ENCODE measurements at regions not wholly inside any gene's neighbourhood (a gene's known extent, or its start where the extent isn't known, plus 50 kb on each side); places are given as distances from the start of the nearest gene placed in this dataset.

DNA sequence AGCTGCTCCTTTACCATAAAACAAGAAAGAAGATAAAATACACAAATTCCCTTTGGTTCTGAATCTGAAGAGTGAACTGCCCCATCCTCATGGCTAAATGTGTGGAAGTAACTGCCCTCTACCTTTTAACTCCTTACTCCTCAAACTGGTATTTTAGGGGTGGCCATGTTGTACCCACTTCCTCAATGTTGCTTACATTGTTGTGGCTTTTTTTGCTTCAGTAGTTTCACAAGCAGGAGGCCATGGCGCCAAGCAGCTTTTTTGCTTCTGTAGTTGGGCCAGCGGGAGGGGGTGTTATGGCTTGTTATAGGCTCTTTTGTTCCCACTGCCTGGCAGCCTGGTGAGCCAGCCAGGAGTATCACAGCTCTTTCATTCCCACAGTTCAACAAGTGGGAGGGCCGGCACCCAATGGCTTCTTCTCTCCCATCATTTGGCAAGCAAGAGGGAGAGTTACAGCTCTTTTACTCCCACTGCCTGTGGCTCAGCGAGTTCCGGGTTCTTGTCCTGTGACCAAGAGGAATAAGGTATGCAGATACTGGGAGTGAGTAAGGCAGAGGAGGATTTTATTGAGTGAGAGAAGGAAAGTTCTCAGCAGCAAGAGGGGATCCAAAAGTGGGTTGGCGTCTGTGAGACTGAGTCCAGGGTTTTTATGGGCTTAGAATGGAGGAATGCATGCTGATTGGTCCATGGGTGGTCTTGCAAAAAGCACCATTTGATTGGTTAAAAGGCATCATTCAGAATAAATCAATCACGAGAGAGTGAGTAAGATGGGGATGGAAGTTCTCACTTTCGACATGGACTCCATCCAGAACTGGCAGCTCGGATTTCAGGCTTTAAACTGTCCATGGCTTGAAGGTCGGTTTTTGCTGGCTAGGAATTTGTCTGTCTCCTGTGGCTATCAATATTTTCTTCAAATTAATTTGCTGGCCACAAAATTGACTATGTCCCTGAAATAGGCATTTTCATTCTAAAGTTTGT lies 429.6 kb downstream of the HLX start:
- ChIA-PET POLR2A (no interaction called here), CTCF (interaction anchor here (1.1 kb wide), 1 partner anchor 45 kb away, joined by 3 read pairs; no protein-coding TSS in a partner anchor)
- no peak for TF ChIP-seq HDGF (IDR thresholded peaks at IDR 0.05; ENCODE audit: borderline replicate concordance)
- TF ChIP-seq, protein P1, sequence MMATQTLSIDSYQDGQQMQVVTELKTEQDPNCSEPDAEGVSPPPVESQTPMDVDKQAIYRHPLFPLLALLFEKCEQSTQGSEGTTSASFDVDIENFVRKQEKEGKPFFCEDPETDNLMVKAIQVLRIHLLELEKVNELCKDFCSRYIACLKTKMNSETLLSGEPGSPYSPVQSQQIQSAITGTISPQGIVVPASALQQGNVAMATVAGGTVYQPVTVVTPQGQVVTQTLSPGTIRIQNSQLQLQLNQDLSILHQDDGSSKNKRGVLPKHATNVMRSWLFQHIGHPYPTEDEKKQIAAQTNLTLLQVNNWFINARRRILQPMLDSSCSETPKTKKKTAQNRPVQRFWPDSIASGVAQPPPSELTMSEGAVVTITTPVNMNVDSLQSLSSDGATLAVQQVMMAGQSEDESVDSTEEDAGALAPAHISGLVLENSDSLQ (IDR thresholded peaks at IDR 0.05) = peak; percentile 59
- TF ChIP-seq FOXA1 (IDR thresholded peaks at IDR 0.05) = no peak
- DNase-seq (ENCODE audit: extremely low spot score) = no peak

DNA sequence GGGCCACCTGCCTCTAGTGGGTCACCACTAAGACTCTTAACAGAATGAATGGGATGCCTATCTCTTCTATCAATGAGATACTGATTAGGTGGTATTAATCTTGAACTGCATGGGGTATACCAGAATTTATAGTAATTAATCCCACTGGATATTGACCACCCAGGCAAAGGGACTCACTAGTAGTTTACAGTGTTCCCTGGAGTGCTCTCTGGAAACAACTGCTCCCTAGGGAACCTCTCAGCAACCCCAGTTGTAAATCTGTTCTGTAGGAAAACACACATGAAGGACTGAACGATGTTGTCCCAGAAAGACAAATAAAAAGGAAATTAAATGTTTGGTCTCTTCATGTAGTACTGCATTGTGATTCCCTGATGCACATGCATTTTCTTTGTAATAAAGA lies 430.5 kb downstream of the HLX start:
- DNase-seq (ENCODE audit: extremely low spot score) = no peak
- POLR2A ChIA-PET = no interaction called here
- CTCF ChIA-PET = no interaction called here
- TF ChIP-seq SUZ12 (IDR thresholded peaks at IDR 0.05) (no peak), SP1 (IDR thresholded peaks at IDR 0.05) (no peak)

DNA sequence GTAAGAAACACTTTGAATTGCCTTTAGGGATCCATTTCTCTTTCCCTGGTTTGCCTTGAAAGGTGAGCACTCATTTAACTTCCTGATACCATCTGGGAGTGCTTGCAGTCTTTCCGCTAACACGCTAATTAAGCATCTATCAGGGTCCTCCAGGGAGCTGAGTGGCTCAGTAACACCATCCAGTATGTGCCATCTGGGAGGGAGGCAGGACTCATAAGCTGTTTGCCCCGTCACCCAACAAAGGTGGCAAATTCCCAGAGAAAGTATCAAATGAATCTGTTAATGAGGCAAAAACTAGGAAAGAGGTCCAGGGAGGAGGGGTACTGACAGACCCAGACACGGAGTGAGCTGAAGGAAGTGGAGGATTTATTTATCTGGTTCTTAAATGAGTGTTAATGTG lies 430.9 kb downstream of the HLX start:
- DNase-seq (ENCODE audit: extremely low spot score) = no peak
- CTCF ChIA-PET = no interaction called here
- POLR2A ChIA-PET = no interaction called here
- no peak for TF ChIP-seq ZNF384 (IDR thresholded peaks at IDR 0.05)
- no peak for TF ChIP-seq FOXM1 (IDR thresholded peaks at IDR 0.05; ENCODE audit: borderline replicate concordance)
- TF ChIP-seq SUZ12 (IDR thresholded peaks at IDR 0.05) = no peak
- TF ChIP-seq ARNT (IDR thresholded peaks at IDR 0.05) = no peak
- no peak for TF ChIP-seq CTBP1 (IDR thresholded peaks at IDR 0.05; ENCODE audit: borderline replicate concordance)
- TF ChIP-seq, protein P1 (IDR thresholded peaks at IDR 0.05) = no peak
- TF ChIP-seq SP1 (IDR thresholded peaks at IDR 0.05) = no peak
- TF ChIP-seq HDGF (IDR thresholded peaks at IDR 0.05; ENCODE audit: borderline replicate concordance) = no peak
- no peak for TF ChIP-seq FOXK2 (IDR thresholded peaks at IDR 0.05)

DNA sequence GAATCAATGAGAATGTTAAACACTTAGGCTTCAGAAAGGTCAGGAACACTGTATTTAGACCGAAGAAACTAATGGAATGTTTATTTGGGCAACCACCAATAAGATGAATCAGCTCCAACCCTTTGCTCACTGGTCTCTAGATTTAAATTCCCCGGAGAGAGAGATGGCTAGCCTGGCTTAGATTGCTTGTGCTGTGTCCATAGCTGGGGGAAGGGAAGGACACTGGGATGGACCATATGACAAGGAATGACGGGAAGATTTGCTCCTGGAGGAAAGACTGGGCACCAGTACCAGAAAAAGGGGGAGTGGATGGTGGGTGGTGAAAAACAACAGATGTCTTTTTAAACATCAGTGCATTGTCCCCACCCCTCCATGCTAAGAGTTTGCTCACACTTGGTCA lies 426.6 kb downstream of the DUSP10 start:
- TF ChIP-seq CTBP1 (IDR thresholded peaks at IDR 0.05; ENCODE audit: borderline replicate concordance) = no peak
- TF ChIP-seq ELF4 (IDR thresholded peaks at IDR 0.05) = no peak
- TF ChIP-seq FOXK2 (IDR thresholded peaks at IDR 0.05) = no peak
- TF ChIP-seq BHLHE40 (IDR thresholded peaks at IDR 0.05; ENCODE audit: borderline replicate concordance) = no peak
- TF ChIP-seq LEF1 (IDR thresholded peaks at IDR 0.05; ENCODE audit: borderline replicate concordance) = no peak
- no peak for TF ChIP-seq SP1 (IDR thresholded peaks at IDR 0.05)
- CTCF ChIA-PET = no interaction called here
- POLR2A ChIA-PET = no interaction called here
- no peak for DNase-seq (ENCODE audit: extremely low spot score)

DNA sequence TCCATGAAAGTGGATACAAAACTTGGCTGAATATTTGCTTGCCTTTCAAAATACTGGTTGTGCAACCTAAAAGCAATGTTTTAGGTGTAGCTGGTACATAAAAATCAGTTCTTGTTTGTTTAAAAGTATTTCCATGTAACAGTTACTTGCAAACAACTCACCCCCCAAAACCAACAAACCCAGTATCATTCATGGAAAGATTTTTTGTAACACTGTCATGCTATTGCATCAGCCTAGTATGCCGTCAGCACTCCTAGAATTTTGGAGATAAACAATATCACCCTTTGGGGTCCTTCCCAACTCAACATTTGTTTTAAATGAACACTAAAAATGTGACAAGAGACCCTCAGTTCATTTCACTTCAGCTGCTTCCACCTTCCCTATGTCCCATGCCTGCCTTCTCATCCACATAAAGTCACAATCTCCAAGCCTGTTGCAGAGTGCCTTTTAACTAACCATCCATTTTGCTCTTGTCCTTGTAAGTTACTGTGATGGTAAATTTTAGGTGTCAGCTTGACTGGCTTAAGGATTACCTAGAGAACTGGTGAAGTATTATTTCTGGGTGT lies 425.3 kb downstream of the DUSP10 start:
- CTCF ChIA-PET = no interaction called here
- DNase-seq (ENCODE audit: extremely low spot score) = no peak
- POLR2A ChIA-PET = no interaction called here
- TF ChIP-seq FOXA1 (IDR thresholded peaks at IDR 0.05) (no peak), FOXK2 (IDR thresholded peaks at IDR 0.05) (no peak), CTBP1 (IDR thresholded peaks at IDR 0.05; ENCODE audit: borderline replicate concordance) (no peak), BHLHE40 (IDR thresholded peaks at IDR 0.05; ENCODE audit: borderline replicate concordance) (no peak), TARDBP (IDR thresholded peaks at IDR 0.05) (no peak), NFRKB (IDR thresholded peaks at IDR 0.05) (no peak)

DNA sequence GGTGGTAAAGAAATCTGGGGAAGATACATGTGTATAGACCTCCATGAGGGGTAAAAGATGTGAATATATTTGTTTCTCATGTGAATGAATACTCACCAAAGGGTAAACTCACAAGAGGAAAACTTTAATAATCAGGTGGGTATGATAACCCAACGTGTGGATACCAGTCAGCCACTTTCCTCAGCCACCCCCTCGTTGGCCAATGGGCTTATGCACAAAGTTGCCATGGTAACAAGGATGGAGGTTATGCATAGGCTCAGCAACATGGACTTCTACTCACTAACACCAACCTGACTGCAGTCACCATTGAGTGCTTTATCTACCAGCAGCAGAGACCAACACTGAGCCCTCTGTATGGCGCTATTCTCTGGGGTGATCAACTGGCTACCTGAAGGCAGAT lies 424.4 kb downstream of the DUSP10 start:
- ChIA-PET CTCF (no interaction called here), POLR2A (no interaction called here)
- TF ChIP-seq LEF1 (IDR thresholded peaks at IDR 0.05; ENCODE audit: borderline replicate concordance) (no peak), BHLHE40 (IDR thresholded peaks at IDR 0.05; ENCODE audit: borderline replicate concordance) (no peak), ARNT (IDR thresholded peaks at IDR 0.05) (no peak), CTBP1 (IDR thresholded peaks at IDR 0.05; ENCODE audit: borderline replicate concordance) (no peak), SP1 (IDR thresholded peaks at IDR 0.05) (no peak), FOXM1 (IDR thresholded peaks at IDR 0.05; ENCODE audit: borderline replicate concordance) (no peak), NFRKB (IDR thresholded peaks at IDR 0.05) (no peak)
- TF ChIP-seq, protein P1 (IDR thresholded peaks at IDR 0.05) = no peak
- DNase-seq (ENCODE audit: extremely low spot score) = no peak

DNA sequence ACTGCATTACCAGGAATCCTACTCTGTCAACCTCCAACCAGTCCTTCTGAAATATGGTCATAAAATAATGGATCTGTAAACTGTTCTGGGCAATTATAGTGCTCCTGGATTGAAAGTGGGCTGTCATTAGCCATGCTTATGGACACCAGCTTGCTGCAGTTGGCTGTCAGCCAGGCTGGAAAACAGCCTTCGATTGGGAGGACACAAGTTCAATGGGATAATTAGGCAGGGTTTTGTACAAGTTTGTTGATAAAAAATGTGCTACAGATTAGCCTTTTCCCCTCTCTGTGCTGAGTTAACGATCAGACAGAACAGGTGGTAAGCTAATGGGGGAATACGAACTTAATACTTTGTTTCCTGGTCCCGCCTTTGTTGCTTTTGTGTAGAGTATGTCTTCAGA lies 413.9 kb downstream of the DUSP10 start:
- CTCF ChIA-PET = no interaction called here
- POLR2A ChIA-PET = interaction anchor here (1.1 kb wide), 1 partner anchor 8 kb away, joined by 3 read pairs; no protein-coding TSS in a partner anchor
- DNase-seq (ENCODE audit: extremely low spot score) = peak; percentile 32
- TF ChIP-seq, protein P1 (IDR thresholded peaks at IDR 0.05) = peak; percentile 27; the same call in 1 of the 2 replicates
- no peak for TF ChIP-seq SP1 (IDR thresholded peaks at IDR 0.05)

Data from HEK293T (cell line).